ENCODE measurements at regions not wholly inside any gene's neighbourhood (a gene's known extent, or its start where the extent isn't known, plus 50 kb on each side); places are given as distances from the start of the nearest gene placed in this dataset.

GRCh38 chr1:198400063-198400462 lies 140.4 kb downstream of the ATP6V1G3 start:
- H3K27me3 ChIP-seq (ENCODE audit: low read depth, low read length), result peaks cover 9% of the 10 kb centered on the region; the same call in 1 of the 2 replicates
- TF ChIP-seq CTCF (IDR thresholded peaks at IDR 0.05; ENCODE audit: low read depth, low read length), result no peak
- no peak for TF ChIP-seq EZH2phosphoT487 (IDR thresholded peaks at IDR 0.05; ENCODE audit: low read depth)
- H4K20me1 ChIP-seq (ENCODE audit: insufficient read depth, low read length), result no peaks in the 10 kb centered on the region
- no peaks in the 10 kb centered on the region for H3K9me3 ChIP-seq (ENCODE audit: insufficient read depth, low read length)
- no peak overlapping the region for H3K9ac ChIP-seq (ENCODE audit: low read length)
- H3K27ac ChIP-seq (ENCODE audit: low read length), result no peak overlapping the region
- peaks cover 7% of the 10 kb centered on the region for H3K4me1 ChIP-seq (ENCODE audit: low read length)
- no peak overlapping the region for H3K4me3 ChIP-seq (ENCODE audit: low read length)
- no peaks in the 10 kb centered on the region for H3K36me3 ChIP-seq (replicated peaks; ENCODE audit: low read depth, low read length)
- no peak overlapping the region for H2AFZ ChIP-seq (ENCODE audit: low read depth, low read length)
- H3K4me2 ChIP-seq (ENCODE audit: low read length), result no peak overlapping the region
- no peaks in the 10 kb centered on the region for H3K79me2 ChIP-seq (ENCODE audit: low read length)

GRCh38 chr1:198399452-198399851 lies 141.0 kb downstream of the ATP6V1G3 start:
- Histone ChIP-seq H4K20me1 (ENCODE audit: insufficient read depth, low read length) (no peaks in the 10 kb centered on the region), H3K36me3 (replicated peaks; ENCODE audit: low read depth, low read length) (no peaks in the 10 kb centered on the region), H3K27ac (ENCODE audit: low read length) (no peak overlapping the region), H3K9ac (ENCODE audit: low read length) (no peak overlapping the region), H3K27me3 (ENCODE audit: low read depth, low read length) (peaks cover 9% of the 10 kb centered on the region; the same call in 1 of the 2 replicates), H3K4me2 (ENCODE audit: low read length) (no peak overlapping the region), H3K79me2 (ENCODE audit: low read length) (no peaks in the 10 kb centered on the region), H3K4me1 (ENCODE audit: low read length) (peaks cover 7% of the 10 kb centered on the region), H2AFZ (ENCODE audit: low read depth, low read length) (no peak overlapping the region), H3K4me3 (ENCODE audit: low read length) (no peak overlapping the region), H3K9me3 (ENCODE audit: insufficient read depth, low read length) (no peaks in the 10 kb centered on the region)
- TF ChIP-seq EZH2phosphoT487 (IDR thresholded peaks at IDR 0.05; ENCODE audit: low read depth) (no peak), CTCF (IDR thresholded peaks at IDR 0.05; ENCODE audit: low read depth, low read length) (no peak)

GRCh38 chr1:198397208-198397808 lies 143.2 kb downstream of the ATP6V1G3 start:
- H3K27ac ChIP-seq (ENCODE audit: low read length), result no peak overlapping the region
- no peak overlapping the region for H3K4me2 ChIP-seq (ENCODE audit: low read length)
- no peak overlapping the region for H3K4me3 ChIP-seq (ENCODE audit: low read length)
- no peaks in the 10 kb centered on the region for H3K36me3 ChIP-seq (replicated peaks; ENCODE audit: low read depth, low read length)
- H3K4me1 ChIP-seq (ENCODE audit: low read length), result no peaks in the 10 kb centered on the region
- H3K27me3 ChIP-seq (ENCODE audit: low read depth, low read length), result peaks cover 9% of the 10 kb centered on the region; the same call in 1 of the 2 replicates
- H3K79me2 ChIP-seq (ENCODE audit: low read length), result no peaks in the 10 kb centered on the region
- H3K9ac ChIP-seq (ENCODE audit: low read length), result no peak overlapping the region
- no peak overlapping the region for H2AFZ ChIP-seq (ENCODE audit: low read depth, low read length)
- TF ChIP-seq EZH2phosphoT487 (IDR thresholded peaks at IDR 0.05; ENCODE audit: low read depth) (no peak), CTCF (IDR thresholded peaks at IDR 0.05; ENCODE audit: low read depth, low read length) (no peak)
- no peaks in the 10 kb centered on the region for H4K20me1 ChIP-seq (ENCODE audit: insufficient read depth, low read length)
- H3K9me3 ChIP-seq (ENCODE audit: insufficient read depth, low read length), result no peaks in the 10 kb centered on the region

- Histone ChIP-seq H3K4me3 (ENCODE audit: low read length) (no peak overlapping the region), H3K9me3 (ENCODE audit: insufficient read depth, low read length) (no peaks in the 10 kb centered on the region), H3K27ac (ENCODE audit: low read length) (no peak overlapping the region), H3K79me2 (ENCODE audit: low read length) (no peaks in the 10 kb centered on the region), H3K36me3 (replicated peaks; ENCODE audit: low read depth, low read length) (no peaks in the 10 kb centered on the region), H3K27me3 (ENCODE audit: low read depth, low read length) (no peaks in the 10 kb centered on the region), H3K4me1 (ENCODE audit: low read length) (no peaks in the 10 kb centered on the region), H2AFZ (ENCODE audit: low read depth, low read length) (no peak overlapping the region), H4K20me1 (ENCODE audit: insufficient read depth, low read length) (no peaks in the 10 kb centered on the region), H3K4me2 (ENCODE audit: low read length) (no peak overlapping the region), H3K9ac (ENCODE audit: low read length) (no peak overlapping the region)
- TF ChIP-seq EZH2phosphoT487 (IDR thresholded peaks at IDR 0.05; ENCODE audit: low read depth) (no peak), CTCF (IDR thresholded peaks at IDR 0.05; ENCODE audit: low read depth, low read length) (no peak)
These were observed 149.0 kb downstream of the ATP6V1G3 start for GRCh38 chr1:198391393-198392020.

Measured in OCI-LY3 (cell line).